Thyroid gland (tissue), 4 donors: ENCODE measurements at regions not wholly inside any gene's neighbourhood (a gene's known extent, or its start where the extent isn't known, plus 50 kb on each side); places are given as distances from the start of the nearest gene placed in this dataset.

Source experiments
- CTCF ChIP-seq, 6 experiments: fragments of 200-600 bp in 3 of 6; fragments of 450-650 bp in 3 of 6; sonication (generic) in 3 of 6; IDR thresholded peaks; one replicate each; pipeline ENCODE4 v1.5.1; 2016 to 2019; ENCODE audit warnings: antibody characterized with exemption in 6 of 6, mild to moderate bottlenecking in 2 of 6, inconsistent platforms in 1 of 6, moderate library complexity in 1 of 6
- POLR2A ChIP-seq, 2 donors: fragments of 450-650 bp; IDR thresholded peaks; one replicate each; pipeline ENCODE4 v1.6.1; 2017; ENCODE audit warnings: antibody characterized with exemption in 2 of 2, mild to moderate bottlenecking in 2 of 2, moderate library complexity in 1 of 2

GRCh38 chr13:47647001-47647400, 354.1 kb downstream of the SUCLA2 start:
- TF ChIP-seq CTCF (IDR thresholded peaks at IDR 0.05): no peak
- TF ChIP-seq POLR2A (IDR thresholded peaks at IDR 0.05): no peak
